GM19239 (cell line): ENCODE measurements at regions not wholly inside any gene's neighbourhood (a gene's known extent, or its start where the extent isn't known, plus 50 kb on each side); places are given as distances from the start of the nearest gene placed in this dataset.
"Not testable (repeated sequence)": the region's sequence is repeated elsewhere in the genome, so short reads cannot be mapped to it uniquely, and the experiment has no call there.

Experiments used
- DNase-seq: peaks from one replicate; pipeline ENCODE4 v3.0.0; 2011; ENCODE audit warnings: low spot score; ENCODE audit not compliant: insufficient read length
- FAIRE-seq: peaks from 2 replicates; lab custom pipeline; 2011; peaks lifted over from hg19 to GRCh38; lab: Jason Lieb, UNC

DNA sequence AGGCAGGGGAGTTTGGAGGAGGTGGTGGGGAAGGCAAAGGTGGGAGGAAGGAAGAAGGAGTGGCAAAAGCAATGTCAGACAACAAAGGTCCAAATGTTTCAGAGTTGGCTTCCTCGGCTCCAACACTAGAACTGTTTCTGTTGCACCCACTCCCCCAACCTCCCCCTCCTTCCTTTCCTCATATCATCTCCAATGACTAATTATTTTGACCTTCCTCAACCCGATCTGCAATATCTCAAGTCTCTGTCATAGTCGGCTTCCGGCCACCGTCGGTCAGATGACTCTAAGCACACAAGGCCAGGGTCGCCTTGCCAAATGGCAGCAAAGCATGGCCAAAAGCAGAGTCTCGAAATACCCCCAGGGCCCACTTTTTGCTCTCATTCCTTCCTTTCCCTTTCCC lies 637.0 kb upstream of the TBX3 start:
- FAIRE-seq (no peak), DNase-seq (no peak)

DNA sequence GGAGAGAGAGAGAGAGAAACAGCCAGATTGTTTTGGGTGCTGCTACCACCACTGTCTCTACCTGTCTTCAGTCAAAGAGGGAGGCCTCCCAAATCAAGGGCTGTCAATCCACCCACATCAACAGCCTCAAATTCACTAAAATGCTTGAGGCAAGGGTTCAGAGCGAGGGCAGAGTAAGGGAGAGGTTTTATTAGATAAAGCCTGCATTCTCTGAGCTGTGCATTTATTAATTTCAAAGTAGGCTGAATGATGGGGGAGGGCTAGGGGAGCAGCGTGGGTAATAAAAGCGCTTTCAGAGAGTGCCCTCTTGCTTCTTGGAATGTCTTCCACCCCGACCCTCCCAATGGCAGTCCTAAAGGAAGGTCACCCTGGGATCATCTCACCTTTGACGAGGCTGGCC lies 636.5 kb upstream of the TBX3 start:
- FAIRE-seq (no peak), DNase-seq (no peak)

DNA sequence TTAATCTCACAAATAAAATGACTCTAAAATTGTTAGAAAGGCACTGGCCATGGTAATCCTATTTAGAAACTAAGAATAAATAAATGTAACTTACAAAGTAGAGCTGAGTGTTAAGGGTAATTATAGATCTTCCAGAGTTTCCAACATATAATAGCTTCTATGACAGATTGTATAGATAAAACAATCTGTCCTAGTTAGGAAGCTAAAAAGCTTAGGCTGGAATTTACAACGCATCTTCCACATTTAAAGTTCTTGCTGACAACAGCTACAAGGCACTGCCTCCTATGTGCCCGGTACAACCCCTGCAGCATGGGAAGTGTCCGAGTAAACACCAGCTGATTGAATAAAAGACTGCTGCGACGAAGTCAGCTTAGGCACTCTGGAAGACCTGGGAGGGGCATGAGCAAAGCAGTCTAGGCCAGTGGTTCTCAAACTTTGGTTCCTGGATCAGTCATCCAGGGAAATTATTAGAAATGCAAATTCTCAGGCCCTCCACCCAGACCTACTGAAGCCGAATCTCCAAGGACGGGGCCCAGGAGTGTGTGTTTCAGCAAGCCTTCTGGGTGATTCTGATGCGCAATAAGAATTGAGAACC lies 635.6 kb upstream of the TBX3 start:
- DNase-seq, result no peak
- FAIRE-seq, result no peak

DNA sequence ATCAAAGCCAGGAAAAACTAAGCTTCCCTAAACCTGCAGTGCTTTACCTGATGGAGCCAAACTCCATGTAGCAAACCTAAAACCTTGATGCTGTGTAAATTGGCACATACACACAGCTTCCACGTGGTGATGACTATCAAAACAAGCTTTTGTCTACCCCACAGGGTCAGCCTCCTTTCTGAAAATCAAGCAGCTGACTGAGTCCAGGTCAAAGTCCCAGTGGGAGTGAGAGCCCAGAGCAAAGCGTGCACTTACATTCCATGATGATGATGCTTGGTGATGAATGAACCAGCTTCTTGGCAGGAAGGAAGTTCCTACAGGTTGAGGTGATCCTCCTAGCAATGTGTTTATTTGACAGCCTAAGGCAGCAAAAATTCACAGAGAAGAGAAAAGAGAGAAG lies 630.0 kb upstream of the TBX3 start:
- no peak for FAIRE-seq
- DNase-seq, result no peak

DNA sequence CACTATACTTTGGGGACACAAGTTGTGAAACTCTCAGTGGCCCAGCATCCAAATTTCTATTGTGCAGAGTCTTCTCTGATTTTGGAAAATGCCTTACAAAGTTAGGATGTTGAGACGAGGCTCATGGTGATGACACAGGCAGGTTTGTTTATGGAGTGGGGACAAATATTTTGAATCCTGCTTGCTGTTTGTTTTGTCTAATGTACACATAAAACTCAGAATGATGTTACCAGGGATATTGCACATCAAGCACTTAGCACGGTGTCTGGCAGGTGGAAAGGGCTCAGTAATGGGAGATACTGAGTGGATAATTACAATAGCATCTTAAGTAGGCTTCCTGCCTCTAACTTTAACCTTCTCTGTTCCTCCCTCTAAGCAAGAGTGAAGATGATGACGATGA lies 628.9 kb upstream of the TBX3 start:
- no peak for FAIRE-seq
- DNase-seq, result no peak

DNA sequence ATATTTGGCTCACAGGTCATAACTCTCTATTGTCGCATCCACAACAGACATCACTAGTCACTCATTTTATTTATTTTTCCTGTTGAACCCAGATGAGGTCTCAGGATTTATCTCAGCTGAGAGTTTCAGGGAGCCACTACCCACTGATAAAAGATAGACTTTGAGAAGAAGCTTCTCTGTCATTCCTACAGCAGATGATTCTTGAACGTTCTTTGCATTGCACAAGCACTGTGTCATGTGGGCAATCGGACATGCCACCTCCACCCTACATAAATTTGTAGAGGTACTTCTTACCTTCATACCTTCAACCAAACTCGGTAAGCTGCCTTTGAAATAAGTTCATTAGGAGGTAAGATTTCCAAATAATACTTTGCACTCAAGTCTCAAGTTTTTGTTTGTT lies 627.9 kb upstream of the TBX3 start:
- DNase-seq, result no peak
- FAIRE-seq, result no peak

DNA sequence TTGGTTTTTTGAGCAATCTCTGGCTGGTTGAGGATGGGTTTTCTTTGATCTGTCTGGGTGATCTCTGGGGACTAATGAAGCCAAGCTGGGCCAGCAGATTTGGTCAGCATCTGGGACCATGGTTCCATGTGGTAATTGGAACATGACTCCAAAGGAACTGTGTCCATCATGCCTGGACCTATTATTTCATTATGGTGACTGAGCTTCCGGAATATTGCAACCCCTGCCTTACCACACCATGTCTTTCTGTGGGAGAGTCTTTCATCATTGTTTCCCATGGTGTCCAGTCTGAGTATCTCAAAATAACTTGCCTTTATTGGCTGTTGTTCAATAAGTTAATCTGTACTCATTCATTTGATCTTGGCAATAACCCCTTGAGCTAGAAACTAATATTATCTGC lies 624.9 kb upstream of the TBX3 start:
- FAIRE-seq (no peak), DNase-seq (no peak)

DNA sequence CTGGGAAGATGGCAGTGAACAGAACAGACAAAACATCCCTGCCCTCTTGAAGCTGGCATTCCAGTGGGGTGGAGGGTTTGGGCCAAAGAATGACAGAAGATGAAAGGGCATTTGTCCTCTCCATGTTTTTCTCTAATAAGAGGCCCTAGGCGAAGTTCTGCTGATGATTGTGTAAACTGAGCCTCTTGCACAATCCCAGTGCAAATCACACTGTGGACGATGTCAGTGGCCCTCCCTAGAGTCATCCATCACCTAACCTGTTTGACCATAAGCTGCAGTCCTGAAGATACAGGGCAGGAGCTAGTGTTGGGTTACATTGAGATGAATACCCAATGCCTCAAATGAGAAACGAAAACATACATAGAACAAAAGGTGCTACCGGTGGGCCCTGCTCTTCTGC lies 622.4 kb upstream of the TBX3 start:
- DNase-seq (no peak), FAIRE-seq (no peak)

DNA sequence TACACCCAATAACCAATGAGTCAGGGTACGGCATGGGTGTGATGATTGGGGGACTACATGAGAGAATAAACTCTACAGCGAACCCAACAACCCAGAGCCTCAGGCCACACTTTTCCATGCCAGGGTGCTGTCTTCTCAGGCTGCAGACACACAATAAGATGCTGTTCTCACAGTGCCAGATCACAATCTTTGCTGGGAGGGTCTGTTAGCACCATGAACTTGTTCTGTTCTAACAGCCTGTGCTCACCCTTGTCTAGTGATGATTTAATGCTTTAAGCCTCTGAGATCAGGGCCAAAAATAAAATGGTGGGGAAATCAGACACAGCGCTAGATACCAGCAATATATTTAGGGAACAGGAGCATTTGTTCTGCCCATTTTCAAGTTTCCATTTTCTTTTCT lies 621.9 kb upstream of the TBX3 start:
- FAIRE-seq, result no peak

DNA sequence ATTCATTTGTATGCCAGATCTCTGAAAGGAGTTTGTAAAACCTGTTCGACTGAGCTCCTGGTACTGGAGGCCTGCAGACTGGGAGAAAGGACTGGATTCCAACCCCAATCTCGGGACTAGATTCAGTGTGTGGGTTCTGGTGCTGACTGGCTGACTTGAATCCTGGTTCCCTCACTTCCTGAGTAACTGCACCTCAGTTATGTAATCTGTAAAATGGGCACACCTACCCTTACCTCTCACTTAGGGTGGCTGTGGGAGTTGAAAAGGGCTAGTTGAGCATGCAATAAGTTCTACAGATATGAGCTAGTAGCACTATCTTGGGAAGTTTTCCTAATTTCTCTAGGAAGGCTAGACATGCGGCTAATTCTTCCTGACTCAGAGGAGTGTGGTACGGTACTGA lies 621.3 kb upstream of the TBX3 start:
- DNase-seq, result no peak
- FAIRE-seq, result no peak

More for the DNA sequence above, 621.9 kb upstream of the TBX3 start:
- no peak for DNase-seq

DNA sequence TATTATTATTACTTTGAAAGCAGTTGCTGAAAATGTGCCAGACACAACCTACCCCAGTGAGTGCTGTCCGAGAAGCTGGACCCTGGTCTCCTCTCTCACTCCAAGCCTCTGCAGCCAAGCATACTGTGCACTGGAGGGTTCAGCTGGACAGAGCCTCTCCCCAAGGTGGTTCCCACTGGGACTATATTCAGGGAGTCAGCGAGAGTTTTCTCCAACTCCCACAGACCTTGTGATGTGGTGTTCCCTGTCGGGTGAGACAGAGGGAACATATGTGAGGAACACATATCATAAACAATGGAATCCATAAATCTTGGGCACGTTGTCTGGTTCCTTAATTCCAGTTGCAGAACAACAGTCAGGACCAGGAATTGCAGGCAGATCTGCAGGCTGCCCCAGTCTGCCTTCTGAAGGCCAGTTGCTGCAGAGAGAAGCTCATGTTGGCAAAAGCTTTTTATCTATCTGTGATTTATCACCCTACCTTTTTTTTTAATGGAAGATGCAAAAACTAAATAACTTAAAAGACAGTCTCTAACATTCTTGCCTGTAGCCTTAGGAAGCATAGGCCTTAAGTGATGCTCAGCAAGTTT lies 619.8 kb upstream of the TBX3 start:
- FAIRE-seq (no peak), DNase-seq (no peak)

DNA sequence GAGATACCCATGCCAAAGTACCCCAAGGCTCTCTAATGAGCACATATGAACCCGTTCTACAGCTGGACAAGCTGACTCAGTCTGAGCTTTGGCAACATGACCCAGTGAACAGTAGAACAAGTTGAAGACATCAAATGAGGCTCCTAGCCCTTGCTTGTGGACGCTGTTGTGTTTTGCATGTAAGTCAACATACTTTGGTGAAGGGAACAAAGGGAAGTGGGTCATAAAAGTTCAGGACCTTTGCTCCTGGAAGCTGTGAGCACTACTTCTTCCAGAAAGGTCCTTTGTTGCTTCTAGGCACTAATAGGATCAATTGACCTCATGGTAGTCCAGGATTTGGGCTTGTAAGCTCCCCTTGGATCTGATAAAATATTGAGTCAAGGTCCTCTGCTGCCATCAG lies 613.5 kb upstream of the TBX3 start:
- FAIRE-seq (no peak), DNase-seq (no peak)

DNA sequence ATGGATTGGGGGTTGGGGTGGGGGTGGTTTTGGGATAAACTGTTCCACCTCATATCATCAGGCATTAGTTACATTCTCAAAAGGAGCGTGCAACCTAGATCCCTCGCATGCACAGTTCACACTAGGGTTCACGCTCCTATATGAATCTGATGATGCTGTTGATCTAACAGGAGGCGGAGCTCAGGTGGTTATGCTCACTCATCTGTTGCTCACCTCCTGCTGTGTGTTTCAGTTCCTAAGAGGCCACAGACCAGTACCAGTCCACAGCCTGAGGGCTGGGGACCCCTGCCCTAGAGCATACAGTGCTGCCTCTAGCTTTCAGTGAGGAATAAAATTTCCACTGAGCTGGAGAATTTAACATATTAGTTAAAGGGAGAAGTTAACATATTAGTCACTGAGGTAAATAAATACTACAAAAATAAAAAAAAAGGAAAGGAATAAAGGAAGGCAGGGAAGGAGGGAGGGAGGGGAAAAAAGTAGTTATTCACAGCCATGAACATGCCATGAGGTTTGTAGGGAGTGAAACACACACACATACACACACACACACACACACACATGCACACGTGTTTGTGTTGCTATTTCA lies 612.7 kb upstream of the TBX3 start:
- DNase-seq, result no peak
- no peak for FAIRE-seq

DNA sequence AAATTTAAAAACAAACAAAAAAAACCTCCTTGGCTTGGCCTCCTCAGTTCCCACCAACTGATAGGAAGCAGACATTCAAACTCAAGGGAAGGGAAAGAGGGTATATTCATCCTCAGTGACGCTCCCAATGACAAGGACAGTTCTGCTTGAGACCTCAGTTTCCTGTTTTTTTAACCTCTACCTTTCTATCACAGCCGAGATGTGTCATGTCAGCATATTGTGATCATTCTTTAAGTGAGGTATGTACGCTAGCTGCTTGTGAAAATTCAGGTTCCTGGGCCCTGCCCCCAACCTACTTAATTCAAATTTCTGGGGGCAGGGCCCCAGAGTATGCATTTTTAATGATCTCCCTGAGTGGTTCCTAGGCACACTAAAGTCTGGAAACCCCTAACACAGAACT lies 611.9 kb upstream of the TBX3 start:
- FAIRE-seq, result no peak

DNA sequence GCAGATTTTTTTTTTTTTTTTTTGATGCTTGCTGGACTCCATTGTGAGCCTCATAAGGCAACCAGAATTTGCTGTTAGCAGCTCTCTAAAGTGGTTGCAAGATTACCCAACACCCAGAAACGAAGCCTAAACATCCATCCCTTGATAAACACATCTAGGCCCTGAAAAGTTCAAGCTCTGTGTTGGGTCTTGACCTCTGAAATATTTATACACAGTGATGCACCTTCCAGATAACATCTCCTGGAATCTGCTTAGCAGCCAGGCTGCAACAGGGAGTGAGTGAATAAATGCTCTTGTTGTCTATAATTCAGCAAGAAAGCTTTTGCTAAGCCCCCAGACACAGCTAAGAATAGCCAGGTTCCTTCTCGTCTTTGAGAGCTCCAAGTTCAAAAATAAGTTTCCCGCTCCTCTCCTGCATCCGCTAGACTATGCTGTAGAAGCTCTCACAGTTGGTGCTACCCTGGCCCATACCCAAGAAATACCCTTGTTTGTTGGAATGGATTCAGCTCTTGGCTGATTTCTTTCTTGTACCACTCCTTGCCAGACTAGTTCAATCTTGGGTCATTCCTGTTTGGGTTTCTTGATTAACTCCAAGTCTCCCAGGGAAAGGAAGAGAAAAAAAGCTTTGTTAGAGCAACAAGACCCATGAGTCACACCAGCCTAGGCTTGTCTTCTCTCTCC lies 610.6 kb upstream of the TBX3 start:
- FAIRE-seq, result no peak

More for the DNA sequence above, 611.9 kb upstream of the TBX3 start:
- DNase-seq, result no peak

DNA sequence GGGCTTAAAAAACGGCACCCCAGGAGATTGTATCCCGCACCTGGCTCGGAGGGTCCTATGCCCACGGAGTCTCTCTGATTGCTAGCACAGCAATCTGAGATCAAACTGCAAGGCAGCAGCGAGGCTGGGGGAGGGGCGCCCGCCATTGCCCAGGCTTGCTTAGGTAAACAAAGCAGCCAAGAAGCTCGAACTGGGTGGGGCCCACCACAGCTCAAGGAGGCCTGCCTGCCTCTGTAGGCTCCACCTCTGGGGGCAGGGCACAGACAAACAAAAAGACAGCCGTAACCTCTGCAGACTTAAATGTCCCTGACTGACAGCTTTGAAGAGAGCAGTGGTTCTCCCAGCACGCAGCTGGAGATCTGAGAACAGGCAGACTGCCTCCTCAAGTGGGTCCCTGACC lies 601.5 kb upstream of the TBX3 start:
- not testable (repeated sequence) for FAIRE-seq, DNase-seq

More for the DNA sequence above, 610.6 kb upstream of the TBX3 start:
- no peak for DNase-seq

DNA sequence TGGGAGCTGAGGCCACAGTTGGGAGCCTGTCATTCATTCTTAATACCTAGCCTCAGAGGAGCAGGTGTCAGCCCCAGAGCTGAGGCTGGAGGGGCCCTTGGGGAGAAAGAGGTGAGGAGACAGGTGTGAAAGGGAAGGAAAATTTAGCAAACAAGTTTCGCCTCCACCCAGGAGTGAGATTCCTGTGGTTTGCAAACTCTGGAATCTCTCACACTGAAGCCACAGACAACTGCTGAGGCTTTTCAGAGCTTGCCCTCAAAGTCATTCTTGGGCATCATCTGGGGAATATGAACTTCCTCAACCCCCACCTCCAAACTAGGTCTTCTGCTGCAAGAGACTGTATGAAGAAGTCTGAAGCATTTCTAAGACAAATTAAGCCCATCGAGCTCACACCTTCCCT lies 589.5 kb upstream of the TBX3 start:
- no peak for FAIRE-seq
- DNase-seq, result no peak

DNA sequence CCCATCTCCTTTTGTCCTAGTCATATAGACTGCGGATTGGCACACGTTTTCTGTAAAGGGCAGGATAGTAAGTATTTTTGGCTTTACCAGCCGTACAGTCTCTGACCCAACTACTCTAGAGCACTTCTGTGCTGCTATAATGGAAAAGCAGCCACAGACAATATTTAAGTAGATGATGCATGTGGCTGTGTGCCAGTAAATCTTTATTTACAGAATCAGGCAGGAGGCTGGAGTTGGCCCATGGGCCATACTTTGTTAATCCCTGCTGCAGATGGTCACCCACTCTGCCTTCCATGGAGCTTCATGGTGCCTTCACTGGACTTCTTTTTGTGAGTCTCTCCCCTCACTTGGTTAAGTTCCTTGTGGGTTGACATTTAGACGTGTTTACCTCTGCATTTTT lies 584.5 kb upstream of the TBX3 start:
- no peak for DNase-seq
- FAIRE-seq, result no peak

DNA sequence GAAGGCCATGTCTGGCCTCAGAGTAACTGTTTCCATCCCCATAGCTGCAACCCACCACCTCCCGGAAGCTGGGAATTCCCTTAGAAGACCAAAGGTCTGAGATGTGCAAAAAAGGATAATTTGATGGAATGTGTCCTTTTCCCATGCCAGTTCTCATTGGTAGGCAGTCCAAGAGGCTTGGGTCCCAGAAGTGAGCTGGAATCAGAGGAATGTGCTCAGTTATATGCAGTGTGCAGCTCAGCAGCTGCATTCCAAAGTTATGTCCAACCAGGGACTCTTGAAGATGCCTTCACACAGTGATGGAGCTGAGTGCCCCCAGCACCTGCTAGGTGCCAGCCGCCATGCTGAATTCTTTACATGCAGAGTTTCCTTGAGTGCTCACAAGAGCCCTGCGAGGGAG lies 583.9 kb upstream of the TBX3 start:
- DNase-seq (no peak), FAIRE-seq (no peak)

DNA sequence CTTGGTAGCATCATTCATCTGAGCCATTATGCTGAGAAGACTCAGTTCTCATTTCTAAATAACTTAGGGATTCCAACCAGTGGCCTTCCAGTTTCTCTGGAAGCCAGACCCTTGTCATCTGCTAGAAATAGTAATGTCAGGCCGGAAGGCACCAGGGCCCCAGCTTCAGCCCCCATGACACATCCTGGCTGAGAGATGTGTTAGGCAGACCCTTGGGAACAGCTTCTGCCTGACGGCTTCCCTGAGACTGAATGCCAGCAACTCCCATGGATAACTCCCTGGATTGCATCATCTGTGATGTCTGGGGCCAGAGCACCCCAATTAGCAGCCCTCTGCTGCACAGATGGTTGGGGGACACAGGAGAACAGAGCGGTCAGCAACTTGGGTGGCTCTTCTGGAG lies 583.5 kb upstream of the TBX3 start:
- DNase-seq (no peak), FAIRE-seq (no peak)

DNA sequence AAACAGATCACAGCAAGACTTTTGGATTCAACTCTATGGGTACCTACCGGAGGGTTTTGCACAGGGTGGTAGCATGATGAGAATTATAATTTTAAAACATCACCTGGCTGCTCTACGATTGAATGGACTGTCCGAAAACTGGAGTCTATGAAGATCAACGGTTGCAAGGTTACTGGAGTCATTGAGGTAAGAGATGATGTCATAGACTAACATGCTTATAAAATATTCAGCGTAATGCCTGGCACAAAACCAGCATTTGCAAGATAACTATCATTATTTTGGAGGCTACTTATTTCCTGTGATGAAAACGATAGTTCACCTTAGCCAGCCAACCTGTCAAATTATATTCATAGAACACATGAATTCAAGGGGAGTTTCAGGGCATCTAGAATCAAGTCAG lies 580.6 kb upstream of the TBX3 start:
- DNase-seq (no peak), FAIRE-seq (no peak)
